C4-2B (cell line): ENCODE measurements at regions not wholly inside any gene's neighbourhood (a gene's known extent, or its start where the extent isn't known, plus 50 kb on each side); places are given as distances from the start of the nearest gene placed in this dataset.

Source experiments
- CTCF ChIP-seq: fragments of 450-650 bp; conservative IDR thresholded peaks from 2 replicates; pipeline ENCODE4 v1.5.1; 2017; ENCODE audit warnings: mild to moderate bottlenecking
- ZFX ChIP-seq: fragments of 450-650 bp; IDR thresholded peaks from 2 replicates; pipeline ENCODE4 v1.6.1; 2017

GRCh38 chr1:59133997-59134396 is 162.9 kb upstream of the FGGY start:
- TF ChIP-seq CTCF, result no peak
- TF ChIP-seq ZFX, result no peak
